CD4-positive, alpha-beta T cell treated with Interleukin-4 for 4 hours (primary cell): ENCODE measurements at regions not wholly inside any gene's neighbourhood (a gene's known extent, or its start where the extent isn't known, plus 50 kb on each side); places are given as distances from the start of the nearest gene placed in this dataset.
"Not testable (repeated sequence)": the region's sequence is repeated elsewhere in the genome, so short reads cannot be mapped to it uniquely, and the experiment has no call there.

Source experiments
- DNase-seq: peaks from one replicate; pipeline ENCODE4 v3.0.0-alpha.2; 2020

GRCh38 chr6:168369786-168370185 is 50.2 kb upstream of the DACT2 start:
- DNase-seq: no peak

DNA sequence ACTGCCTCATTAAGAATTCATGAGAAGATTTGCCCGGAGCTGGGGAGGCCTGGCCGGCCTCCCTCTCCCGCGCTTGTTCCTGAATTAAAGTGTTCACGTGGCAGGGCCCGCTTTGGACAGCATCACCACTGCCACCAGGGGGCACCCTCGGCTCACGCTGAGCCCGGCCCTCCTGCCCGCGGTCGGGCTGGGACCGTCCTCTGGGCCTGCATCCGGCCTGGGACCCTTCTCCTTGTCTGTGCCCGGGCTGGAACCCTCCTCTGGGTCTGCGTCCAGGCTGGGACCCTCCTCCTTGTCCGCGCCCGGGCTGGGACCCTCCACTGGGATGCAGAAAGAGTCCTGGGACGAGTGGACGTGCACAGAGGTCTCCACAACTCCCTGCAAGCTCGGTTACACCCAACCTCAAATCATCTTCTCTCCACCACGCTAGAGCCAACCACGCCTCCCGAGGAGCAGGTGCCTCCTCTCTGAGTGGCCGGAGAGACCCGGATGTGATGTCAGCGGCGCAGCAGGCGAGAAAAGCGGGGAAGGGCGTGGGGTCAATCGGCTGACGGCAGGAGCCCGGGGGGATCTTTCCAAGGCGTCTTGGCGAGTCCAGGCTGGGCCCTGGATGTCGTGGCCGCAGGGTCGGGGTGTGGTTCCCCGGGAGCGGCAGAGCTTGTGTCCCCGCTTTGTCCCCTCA is 50.9 kb upstream of the DACT2 start:
- DNase-seq: peak; percentile 15

DNA sequence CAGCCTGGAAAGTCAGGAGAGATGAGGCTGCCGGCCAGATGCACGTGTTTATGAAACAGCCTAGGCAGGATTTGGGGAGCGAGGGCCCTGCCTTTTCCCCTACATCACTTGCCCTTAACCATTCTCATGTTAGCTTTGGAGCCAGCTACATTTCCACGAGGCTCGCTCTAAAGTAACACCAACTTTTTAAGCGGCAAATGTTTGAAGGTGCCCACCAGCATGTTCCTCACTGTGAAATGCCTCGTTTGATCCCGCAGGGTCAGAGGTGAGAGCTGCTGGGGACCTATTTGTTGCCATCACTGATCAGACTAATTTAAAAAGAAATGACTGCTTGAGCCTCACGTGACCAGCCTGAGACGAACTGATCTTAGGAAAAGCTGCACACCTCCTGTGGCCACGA is 51.6 kb upstream of the DACT2 start:
- DNase-seq: no peak

DNA sequence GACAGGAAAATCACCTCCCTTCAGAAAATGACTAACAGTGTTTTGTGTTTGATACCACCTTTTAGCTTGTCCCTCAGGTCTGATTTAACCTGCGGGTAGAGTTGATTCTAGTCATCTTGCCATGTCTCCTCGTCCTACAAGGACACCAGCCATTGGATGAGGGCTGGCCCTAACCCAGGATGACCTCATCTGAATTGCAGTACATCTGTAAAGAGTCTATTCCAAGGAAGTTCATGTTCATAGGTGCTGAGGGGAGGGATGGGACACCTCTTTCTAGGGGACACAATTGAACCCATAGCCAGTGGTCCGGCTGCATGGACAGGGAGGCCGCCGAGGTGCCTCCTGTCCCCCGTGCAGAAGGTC is 52.0 kb upstream of the DACT2 start:
- DNase-seq: no peak

- no peak for DNase-seq
Measured at GRCh38 chr6:168371981-168372711, 52.6 kb upstream of the DACT2 start.

DNA sequence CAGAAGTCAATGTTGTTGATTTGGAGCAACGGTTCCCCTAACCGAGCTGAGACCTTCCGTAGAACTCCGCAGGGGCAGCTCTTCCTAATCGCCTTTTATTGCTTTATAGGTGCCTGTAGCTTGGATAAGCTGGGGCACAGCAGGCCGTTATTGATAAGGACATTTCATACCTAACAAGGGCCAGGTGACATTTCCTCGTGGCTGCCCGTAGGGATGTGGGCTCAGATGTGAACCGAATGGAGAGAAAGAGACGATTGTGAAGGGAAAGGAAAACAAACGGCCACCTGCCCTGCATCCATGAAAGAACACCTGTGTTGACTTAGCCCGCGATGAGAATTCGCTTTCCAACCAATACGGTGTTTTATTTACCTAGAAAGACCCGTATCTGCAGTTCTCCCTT is 53.3 kb upstream of the DACT2 start:
- no peak for DNase-seq

GRCh38 chr6:168373389-168373788 is 53.8 kb upstream of the DACT2 start:
- no peak for DNase-seq

DNA sequence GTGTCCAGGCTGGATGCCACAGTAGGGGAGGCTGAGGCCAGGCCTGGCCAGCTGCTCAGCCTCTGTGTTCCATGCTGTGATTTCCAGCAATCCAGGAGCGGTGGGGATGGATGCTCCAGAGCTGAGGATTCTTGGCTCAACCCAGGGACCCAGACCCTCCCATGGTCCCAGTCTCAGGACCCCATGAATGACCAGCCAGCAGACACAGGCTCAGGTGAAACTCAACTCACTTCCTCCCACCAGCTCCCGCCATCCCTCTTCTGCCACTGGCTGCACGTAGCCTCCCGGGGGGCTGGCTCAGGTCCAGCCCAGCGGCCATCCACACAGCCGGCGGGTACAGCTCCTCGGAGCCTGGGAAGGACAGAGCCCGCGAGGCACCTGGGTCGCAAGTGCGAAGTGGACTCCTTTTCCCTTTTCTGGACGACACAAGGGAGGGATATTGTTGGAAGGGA is 54.5 kb upstream of the DACT2 start:
- DNase-seq: no peak

DNA sequence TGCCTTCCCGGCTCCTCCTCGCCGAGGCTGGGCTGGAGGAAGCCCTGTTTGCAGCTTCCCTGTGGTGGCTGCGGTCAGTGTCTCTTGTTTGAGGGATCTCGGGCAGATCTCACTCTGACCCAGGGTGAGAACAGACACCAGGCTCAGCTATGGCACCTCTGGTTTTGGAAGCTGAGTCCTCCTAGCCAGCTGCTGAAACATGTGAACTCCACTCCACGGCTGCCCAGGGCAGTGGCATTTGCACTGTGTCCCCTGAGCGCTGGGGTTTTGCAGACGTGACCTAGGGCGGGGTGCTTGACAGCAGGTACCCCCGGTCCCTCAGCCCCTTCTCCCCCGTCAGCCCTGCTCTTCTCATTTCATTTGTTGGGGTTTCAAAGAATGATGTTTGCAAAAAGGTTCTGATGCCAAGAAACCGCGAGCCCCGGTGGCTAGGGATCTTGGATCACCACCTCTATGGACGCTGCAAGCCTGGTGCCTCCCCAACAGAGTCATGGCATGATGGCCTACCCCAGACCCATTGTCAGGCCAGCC is 55.0 kb upstream of the DACT2 start:
- no peak for DNase-seq

GRCh38 chr6:168376120-168376519 is 56.5 kb upstream of the DACT2 start:
- no peak for DNase-seq

GRCh38 chr6:168376811-168377483 is 57.4 kb upstream of the DACT2 start:
- DNase-seq: no peak

- no peak for DNase-seq
Measured at GRCh38 chr6:168377484-168377855, 57.9 kb upstream of the DACT2 start.

DNA sequence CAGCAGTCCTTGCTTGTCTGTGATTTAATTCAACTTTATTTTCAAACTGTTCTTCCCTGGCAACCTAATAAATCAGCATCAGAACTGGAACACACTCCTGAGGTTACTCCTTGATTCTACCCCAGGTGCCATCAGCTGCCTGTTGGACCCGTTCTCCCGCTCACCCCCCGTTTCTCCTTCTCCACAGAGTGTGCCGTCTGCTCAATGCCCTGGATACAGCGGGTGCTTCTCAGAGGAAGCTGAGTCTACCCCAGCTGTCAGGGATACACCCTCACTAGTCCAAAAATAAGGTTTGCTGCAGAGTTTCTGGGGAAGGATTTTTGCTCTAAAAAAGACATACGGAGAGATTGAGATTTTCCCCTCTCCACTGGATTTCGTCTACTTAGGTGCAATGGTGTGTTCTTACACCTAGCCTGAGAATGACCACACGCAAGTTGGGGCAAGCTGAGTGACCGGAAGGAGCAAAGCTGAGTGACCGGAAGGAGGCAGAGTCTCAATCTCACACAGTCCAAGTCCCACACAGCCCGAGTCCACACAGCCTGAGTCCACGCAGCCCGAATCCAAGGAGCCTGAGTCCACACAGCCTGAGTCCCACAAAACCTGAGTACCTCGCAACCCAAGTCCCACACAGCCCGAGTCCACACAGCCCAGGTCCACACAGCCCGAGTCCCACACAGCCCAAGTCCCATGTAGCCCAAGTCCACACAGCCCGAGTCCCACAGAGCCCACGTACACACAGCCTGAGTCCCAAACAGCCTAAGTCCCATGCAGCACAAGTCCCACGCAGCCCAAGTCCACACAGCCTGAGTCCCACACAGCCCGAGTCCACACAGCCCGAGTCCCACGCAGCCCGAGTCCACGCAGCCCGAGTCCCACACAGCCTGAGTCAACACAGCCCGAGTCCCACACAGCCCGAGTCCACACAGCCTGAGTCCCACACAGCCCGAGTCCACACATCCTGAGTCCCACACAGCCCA is 58.6 kb upstream of the DACT2 start:
- no peak for DNase-seq

GRCh38 chr6:168379579-168379978 is 60.0 kb upstream of the DACT2 start:
- DNase-seq: not testable (repeated sequence)

GRCh38 chr6:168380166-168380955 is 60.6 kb upstream of the SMOC2 start:
- not testable (repeated sequence) for DNase-seq

DNA sequence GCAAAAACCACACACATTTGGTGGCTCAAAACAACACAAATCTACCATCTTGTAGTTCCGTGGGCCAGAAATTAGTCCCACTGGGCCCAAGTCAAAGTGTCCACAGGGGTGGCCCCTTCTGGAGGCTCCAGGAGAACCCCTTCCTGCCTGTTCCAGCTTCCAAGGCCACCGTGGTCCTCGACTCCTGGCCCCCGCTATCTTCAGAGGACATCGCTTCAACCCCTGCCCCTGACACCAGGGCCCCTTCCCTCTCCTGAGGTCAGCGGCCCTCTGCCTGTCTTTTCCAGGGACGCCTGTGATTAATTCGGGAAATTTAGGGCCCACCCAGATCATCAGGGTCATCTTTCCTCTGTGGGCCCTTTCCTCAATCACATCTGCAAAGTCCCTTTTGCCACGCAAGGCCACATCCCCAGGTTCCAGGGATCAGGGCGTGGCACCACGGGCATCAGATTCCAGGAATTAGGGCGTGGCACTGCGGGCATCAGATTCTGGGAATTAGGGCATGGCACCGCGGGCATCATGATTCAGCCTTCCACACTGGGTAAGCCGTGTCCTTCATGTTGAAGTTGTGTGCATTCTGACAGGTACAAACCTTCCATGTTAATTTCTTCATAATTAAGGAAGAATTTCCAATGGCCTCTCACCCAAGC is 59.9 kb upstream of the SMOC2 start:
- no peak for DNase-seq

DNA sequence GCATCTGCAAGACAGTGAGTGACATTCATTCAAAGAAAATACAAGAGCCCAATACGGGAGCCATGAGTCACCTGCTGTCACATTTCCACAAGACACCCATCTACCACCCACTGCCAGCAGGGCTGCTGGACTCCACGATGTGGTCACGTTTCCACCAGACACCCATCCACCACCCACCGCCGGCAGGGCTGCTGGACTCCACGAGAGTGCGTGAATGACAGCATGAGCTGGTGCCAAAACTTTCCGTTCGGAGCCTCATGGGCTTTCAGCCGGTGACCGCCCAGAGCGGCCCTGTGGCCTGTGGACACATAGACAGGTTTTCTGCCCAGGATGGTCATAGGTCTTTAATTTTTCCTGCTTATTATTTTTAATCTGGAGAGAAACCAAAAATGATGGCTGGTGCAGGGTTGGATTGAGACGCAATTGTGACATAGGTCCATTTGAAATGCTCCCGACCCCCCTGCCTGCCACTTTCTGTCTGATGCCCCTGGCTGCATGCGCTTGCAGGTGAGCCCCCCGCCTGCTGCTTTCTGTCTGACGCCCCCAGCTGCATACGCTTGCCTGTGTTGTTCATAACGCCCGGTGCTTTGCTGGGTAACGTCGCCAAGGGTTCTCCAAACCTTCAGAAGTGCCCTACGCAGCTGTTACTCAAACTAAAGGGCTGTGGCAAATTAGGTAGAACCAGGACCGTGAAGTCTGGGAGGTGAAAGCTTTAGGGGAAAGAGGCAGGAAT is 59.1 kb upstream of the SMOC2 start:
- no peak for DNase-seq

GRCh38 chr6:168383062-168383854 is 57.7 kb upstream of the SMOC2 start:
- no peak for DNase-seq
